ENCODE measurements at regions not wholly inside any gene's neighbourhood (a gene's known extent, or its start where the extent isn't known, plus 50 kb on each side); places are given as distances from the start of the nearest gene placed in this dataset.
"Not testable (repeated sequence)": the region's sequence is repeated elsewhere in the genome, so short reads cannot be mapped to it uniquely, and the experiment has no call there.

DNA sequence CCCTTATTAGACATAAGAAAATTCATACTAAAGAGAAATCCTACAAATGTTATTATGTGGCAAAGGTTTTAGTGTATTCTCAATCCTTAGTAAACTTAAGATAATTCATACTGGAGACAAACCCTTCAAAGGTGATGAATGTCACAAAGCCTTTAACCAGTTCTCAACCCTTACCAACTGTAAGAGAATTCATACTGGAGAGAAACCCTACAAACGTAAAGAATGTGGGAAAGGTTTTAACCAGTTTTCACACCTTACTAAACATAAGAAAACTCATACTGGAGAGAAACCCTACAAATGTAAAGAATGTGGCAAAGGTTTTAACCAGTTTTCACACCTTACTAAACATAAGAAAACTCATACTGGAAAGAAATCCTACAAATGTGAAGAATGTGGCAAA is 93.2 kb downstream of the ZNF680 start:
- no peak for DNase-seq

GRCh38 chr7:64465551-64465950 is 97.3 kb downstream of the ZNF680 start:
- no peak for DNase-seq

GRCh38 chr7:64463636-64464375 is 99.1 kb downstream of the ZNF680 start:
- peak; percentile 23 for DNase-seq

DNA sequence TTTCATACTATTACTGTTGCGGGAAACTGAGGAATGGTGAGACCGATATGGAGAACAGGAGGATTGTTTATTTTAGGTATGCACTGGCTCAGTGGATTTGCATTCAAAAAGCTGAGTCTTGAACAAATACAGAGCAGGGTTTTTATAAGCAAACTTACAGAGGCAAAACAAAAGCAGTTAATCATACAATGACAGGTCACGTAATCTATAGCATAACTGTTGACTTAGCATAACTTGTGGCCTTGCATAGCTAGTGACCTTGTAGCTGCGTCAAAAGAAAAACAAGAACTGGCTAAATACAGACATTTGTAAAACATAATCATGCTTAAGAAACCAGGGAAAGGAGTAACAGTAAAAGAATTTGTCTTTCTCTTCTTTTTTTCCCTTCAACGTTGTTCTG is 103.0 kb downstream of the ZNF680 start:
- not testable (repeated sequence) for DNase-seq

- DNase-seq, result no peak
These were observed 119.8 kb downstream of the ZNF736 start for GRCh38 chr7:64433590-64433989.

- no peak for DNase-seq
These were observed 118.1 kb downstream of the ZNF736 start for GRCh38 chr7:64431838-64432237.

DNA sequence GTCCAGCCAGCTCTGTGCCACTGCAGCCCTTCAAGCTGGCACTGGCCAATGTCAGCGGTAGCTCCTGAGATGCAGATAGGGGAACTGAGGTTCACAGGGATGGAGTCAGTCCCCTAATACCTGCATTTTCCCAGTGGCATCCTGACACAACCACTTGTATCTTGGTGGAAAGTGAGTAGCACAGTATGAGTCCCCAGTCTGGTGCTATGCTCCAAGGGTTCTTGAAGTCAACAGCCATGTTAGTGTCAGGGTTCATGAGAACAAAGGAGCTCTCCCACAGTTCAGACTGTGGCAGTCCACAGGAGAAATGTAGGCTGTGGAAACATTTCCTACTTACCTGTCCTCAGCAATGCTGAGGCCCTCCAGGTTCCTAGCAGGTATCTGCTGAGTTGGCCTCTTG is 115.5 kb downstream of the ZNF736 start:
- no peak for DNase-seq

DNA sequence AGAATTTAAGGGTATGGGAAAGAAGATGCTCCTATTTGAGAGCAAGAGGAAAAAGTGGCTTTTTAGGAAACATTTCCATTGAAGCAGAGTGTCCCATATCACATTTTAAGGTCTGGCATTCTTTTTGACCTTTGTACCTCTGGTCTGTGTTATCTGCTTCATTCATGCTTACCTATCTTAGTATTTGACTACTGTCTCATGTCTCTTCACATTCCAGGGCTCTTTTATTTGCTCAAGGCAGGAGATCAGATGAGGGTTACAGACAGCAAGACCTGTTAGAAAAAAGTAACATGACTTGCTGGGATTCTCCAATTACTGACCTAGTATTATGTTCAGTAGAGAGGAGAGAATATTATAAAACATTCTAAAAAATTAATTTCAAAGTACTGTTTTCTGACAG is 111.7 kb downstream of the ZNF736 start:
- DNase-seq, result not testable (repeated sequence)

GRCh38 chr7:64407148-64407547 is 93.4 kb downstream of the ZNF736 start:
- no peak for DNase-seq
